Adrenal gland (tissue), 9 donors: ENCODE measurements at regions not wholly inside any gene's neighbourhood (a gene's known extent, or its start where the extent isn't known, plus 50 kb on each side); places are given as distances from the start of the nearest gene placed in this dataset.

Source experiments
- DNase-seq, 7 donors: peaks; one replicate each; pipeline ENCODE4 v3.0.0-alpha.2; 2019 to 2020
- H3K27ac ChIP-seq, 5 donors: fragments of 200-600 bp; sonication (generic) in 4 of 5; 1 replicate in 3 of 5; 2 replicates in 2 of 5; pipeline versions ENCODE4 v1.5.1 to v1.8.0; 2016 to 2020; ENCODE audit warnings: mild to moderate bottlenecking in 1 of 5
- H3K27me3 ChIP-seq: fragments of 200-600 bp; 2 replicates; pipeline ENCODE4 v1.8.0; 2021
- H3K36me3 ChIP-seq, 2 donors: fragments of 200-600 bp; replicated peaks in 1 of 2; 1 replicate in 1 of 2; 2 replicates in 1 of 2; pipeline versions ENCODE4 v1.5.1 to v1.8.0; 2018 to 2022
- H3K4me1 ChIP-seq, 2 donors: fragments of 200-600 bp; replicated peaks in 1 of 2; 1 replicate in 1 of 2; 2 replicates in 1 of 2; pipeline versions ENCODE4 v1.5.1 to v1.8.0; 2018 to 2021
- H3K4me3 ChIP-seq, 4 donors: fragments of 200-600 bp; sonication (generic) in 3 of 4; one replicate each; pipeline ENCODE4 v1.5.1; 2016 to 2018
- H3K9me3 ChIP-seq, 3 donors: fragments of 200-600 bp; sonication (generic) in 1 of 3; replicated peaks in 1 of 3; 1 replicate in 2 of 3; 2 replicates in 1 of 3; pipeline versions ENCODE4 v1.5.1 to v1.8.0; 2016 to 2021
- POLR2A ChIP-seq, 2 donors: fragments of 450-650 bp; IDR thresholded peaks; one replicate each; pipeline ENCODE4 v1.6.1; 2017; ENCODE audit warnings: antibody characterized with exemption in 2 of 2, mild to moderate bottlenecking in 2 of 2, moderate library complexity in 1 of 2
- WGBS, 4 donors: extraction: QIAGEN DNeasy Blood & Tissue Kit in 2 of 4; methylation state at CpG; one replicate each; pipeline versions ENCODE4 v1.1.5 to v1.1.7; 2013 to 2017; 5-methylcytosine and 5-hydroxymethylcytosine counted together
- intact Hi-C, 2 donors: fragments of 100-400 bp; cut with DNase I; formaldehyde crosslinking; loops; one replicate each; pipeline versions ENCODE4 v1.14.1 to v1.15.0; 2022 to 2023
- TF ChIP-seq, protein P1 (sequence below), 6 experiments: fragments of 450-650 bp in 4 of 6; fragments of 200-600 bp in 2 of 6; sonication (generic) in 1 of 6; IDR thresholded peaks; 1 replicate in 5 of 6; 2 replicates in 1 of 6; pipeline versions ENCODE4 v1.5.1 to v1.8.0; 2016 to 2021; ENCODE audit warnings: antibody characterized with exemption in 6 of 6, mild to moderate bottlenecking in 2 of 6, moderate library complexity in 1 of 6
- donor health status: healthy with polysubstance abuse.
- donor health status: Bipolar disorder and iron deficiency.
- donor health status: DM: yes; HTN: yes; CAD: no.
- donor health status: DM: no; HTN: no; CAD: no.
- donor health status: DM: no; HTN: no; CAD: no.

DNA sequence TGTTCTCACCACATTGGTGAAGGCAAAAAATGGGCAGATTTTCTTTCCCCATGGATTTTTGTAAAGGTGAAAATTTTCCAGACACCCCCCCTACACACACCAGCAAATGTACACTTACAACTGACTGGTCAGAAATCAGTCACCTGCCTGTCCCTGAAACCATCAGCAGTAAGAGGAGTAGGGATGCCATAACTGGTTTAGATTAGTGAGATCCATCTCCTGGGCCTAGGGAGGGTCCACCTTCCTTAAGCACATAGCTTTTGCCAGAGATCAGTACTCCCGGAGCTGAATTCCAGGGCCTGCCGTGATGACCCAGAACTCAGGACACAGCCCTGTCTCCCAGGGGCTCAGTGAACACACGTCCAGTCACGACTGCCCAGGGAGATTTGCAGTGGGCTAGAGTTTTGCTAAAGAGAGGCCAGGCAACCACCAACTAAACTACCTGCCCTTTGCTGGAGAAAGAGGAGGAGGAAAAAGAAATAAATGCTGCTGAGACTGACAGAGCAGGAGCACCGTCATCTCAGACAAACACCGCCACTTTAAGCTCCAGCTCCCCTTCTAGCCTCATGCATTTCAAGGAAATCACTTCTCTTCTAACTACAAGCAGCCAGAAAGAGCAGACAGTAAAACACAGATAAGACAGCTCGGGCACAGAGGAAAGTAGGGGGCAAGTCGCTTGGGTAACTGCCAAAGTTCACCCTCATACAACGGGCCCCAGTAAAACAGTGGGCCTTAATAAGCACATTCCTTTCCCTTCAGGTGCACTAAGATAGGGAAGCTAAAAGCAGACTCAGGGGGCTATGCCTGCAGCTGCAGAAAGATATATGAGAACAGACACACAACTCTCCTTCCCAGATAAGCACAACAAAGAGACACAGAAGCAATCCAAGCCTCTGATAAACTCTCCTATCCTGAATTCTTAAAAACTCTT lies 82.6 kb upstream of the SPTLC3 start:
- no peak for DNase-seq
- no peak for TF ChIP-seq POLR2A (IDR thresholded peaks at IDR 0.05)
- TF ChIP-seq, protein P1, sequence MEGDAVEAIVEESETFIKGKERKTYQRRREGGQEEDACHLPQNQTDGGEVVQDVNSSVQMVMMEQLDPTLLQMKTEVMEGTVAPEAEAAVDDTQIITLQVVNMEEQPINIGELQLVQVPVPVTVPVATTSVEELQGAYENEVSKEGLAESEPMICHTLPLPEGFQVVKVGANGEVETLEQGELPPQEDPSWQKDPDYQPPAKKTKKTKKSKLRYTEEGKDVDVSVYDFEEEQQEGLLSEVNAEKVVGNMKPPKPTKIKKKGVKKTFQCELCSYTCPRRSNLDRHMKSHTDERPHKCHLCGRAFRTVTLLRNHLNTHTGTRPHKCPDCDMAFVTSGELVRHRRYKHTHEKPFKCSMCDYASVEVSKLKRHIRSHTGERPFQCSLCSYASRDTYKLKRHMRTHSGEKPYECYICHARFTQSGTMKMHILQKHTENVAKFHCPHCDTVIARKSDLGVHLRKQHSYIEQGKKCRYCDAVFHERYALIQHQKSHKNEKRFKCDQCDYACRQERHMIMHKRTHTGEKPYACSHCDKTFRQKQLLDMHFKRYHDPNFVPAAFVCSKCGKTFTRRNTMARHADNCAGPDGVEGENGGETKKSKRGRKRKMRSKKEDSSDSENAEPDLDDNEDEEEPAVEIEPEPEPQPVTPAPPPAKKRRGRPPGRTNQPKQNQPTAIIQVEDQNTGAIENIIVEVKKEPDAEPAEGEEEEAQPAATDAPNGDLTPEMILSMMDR (IDR thresholded peaks at IDR 0.05) = no peak
- Histone ChIP-seq H3K4me3 (no peak overlapping the region), H3K36me3 (no peaks in the 10 kb centered on the region), H3K27me3 (no peaks in the 10 kb centered on the region), H3K27ac (no peak overlapping the region), H3K4me1 (no peaks in the 10 kb centered on the region), H3K9me3 (no peaks in the 10 kb centered on the region)
- 62 to 72% (median 66%) methylated on average over 8 to 9 of the region's 9 CpGs for WGBS, 4 donors
- intact Hi-C loops = loop anchor here (5.0 to 10.0 kb wide), 2 partner anchors 41 to 179 kb away; no protein-coding TSS in a partner anchor

DNA sequence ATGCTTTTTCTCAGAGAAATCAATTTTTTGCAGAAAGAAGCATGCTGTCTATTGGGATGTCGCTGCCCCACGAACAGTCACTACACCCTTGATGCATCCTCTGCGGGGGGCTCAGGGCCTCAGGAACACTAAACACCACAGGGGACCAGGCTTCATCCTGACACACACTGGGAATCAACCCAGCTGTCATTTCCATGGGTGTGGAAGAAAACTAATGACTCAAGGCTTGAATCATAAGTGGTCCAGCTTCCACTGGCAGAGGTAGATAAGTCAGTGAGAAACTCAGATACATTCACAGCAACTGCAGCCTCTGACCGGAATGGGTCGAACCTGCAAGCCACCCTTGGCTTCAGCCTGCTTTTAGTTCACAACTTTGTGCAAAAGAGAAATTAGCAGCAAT lies 81.3 kb upstream of the SPTLC3 start:
- H3K4me3 ChIP-seq = no peak overlapping the region
- no peaks in the 10 kb centered on the region for H3K36me3 ChIP-seq
- no peaks in the 10 kb centered on the region for H3K9me3 ChIP-seq
- no peaks in the 10 kb centered on the region for H3K27me3 ChIP-seq
- H3K27ac ChIP-seq = no peak overlapping the region
- intact Hi-C loops = loop anchor here (5.0 to 10.0 kb wide), 2 partner anchors 40 to 177 kb away; no protein-coding TSS in a partner anchor
- 80 to 89% (median 85%) methylated on average over 5 of the region's 5 CpGs for WGBS, 4 donors
- DNase-seq = no peak
- TF ChIP-seq POLR2A (IDR thresholded peaks at IDR 0.05) = no peak
- TF ChIP-seq, protein P1 (IDR thresholded peaks at IDR 0.05) = no peak
- no peaks in the 10 kb centered on the region for H3K4me1 ChIP-seq

DNA sequence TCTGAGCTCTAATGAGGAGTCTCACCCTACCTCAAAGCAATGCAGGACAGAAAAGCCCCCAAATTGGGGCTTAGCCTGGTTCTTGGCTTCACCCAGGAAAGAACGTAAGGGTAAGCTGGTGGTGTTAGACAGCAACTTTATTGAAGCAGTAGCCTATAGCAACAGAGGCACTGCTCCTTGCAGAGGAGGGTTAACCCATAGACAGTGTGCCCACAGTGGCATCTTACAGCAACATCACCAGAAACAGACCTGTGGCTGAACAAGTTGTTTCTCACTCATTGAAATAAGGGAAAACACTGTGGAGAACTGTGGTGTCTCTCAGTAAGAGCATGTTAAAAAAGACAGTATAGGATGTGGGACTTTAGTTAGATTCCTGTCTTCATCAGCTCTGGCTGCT lies 80.4 kb upstream of the SPTLC3 start:
- no peak for TF ChIP-seq POLR2A (IDR thresholded peaks at IDR 0.05)
- TF ChIP-seq, protein P1 (IDR thresholded peaks at IDR 0.05) = no peak

DNA sequence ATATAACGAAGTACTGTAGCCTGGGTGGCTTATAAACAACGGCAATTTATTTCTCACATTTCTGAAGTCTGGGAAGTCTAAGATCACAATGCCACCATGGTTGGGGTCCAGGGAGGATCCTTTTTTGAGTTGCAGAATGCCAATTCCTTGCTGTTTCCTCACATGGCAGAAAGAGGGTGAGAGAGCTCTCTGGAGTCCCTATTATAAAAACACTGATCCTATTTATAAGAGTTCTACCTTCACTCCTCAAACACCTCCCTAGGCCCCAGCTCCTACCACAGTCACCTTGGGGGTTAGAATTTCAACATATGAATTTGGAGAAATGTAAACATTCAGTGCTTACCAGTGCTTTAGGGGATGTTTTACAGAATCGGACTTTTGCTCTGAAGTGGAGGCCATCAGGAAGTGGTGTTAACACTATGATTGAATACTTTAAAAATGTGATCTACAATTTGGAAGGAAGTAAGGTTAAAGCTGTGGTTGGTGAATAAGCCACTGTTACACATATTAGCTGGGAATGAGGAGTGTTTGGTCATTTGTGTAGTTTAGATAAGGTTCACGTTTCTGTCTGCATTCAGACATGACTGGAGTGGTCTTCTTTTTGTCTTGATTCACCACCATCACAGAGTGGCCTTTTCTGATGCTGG lies 79.9 kb upstream of the SPTLC3 start:
- no peaks in the 10 kb centered on the region for H3K36me3 ChIP-seq
- no peaks in the 10 kb centered on the region for H3K27me3 ChIP-seq
- no peak for TF ChIP-seq POLR2A (IDR thresholded peaks at IDR 0.05)
- TF ChIP-seq, protein P1 (IDR thresholded peaks at IDR 0.05) = no peak
- WGBS, 4 donors = 54 to 72% (median 64%) methylated on average over 4 of the region's 4 CpGs
- DNase-seq = no peak
- H3K4me3 ChIP-seq = no peak overlapping the region
- no peak overlapping the region for H3K27ac ChIP-seq
- intact Hi-C loops = loop anchor here (5.0 to 10.0 kb wide), 2 partner anchors 38 to 176 kb away; no protein-coding TSS in a partner anchor
- H3K4me1 ChIP-seq = no peaks in the 10 kb centered on the region
- H3K9me3 ChIP-seq = no peaks in the 10 kb centered on the region

More for the DNA sequence above, 80.4 kb upstream of the SPTLC3 start:
- Histone ChIP-seq H3K27ac (no peak overlapping the region), H3K27me3 (no peaks in the 10 kb centered on the region), H3K36me3 (no peaks in the 10 kb centered on the region), H3K9me3 (no peaks in the 10 kb centered on the region), H3K4me3 (no peak overlapping the region), H3K4me1 (no peaks in the 10 kb centered on the region)
- WGBS, 4 donors = 64 to 92% (median 87%) methylated on average over 1 of the region's 1 CpG
- intact Hi-C loops = loop anchor here (5.0 to 10.0 kb wide), 2 partner anchors 39 to 176 kb away; no protein-coding TSS in a partner anchor
- DNase-seq = no peak
